ENCODE measurements at regions not wholly inside any gene's neighbourhood (a gene's known extent, or its start where the extent isn't known, plus 50 kb on each side); places are given as distances from the start of the nearest gene placed in this dataset.

DNA sequence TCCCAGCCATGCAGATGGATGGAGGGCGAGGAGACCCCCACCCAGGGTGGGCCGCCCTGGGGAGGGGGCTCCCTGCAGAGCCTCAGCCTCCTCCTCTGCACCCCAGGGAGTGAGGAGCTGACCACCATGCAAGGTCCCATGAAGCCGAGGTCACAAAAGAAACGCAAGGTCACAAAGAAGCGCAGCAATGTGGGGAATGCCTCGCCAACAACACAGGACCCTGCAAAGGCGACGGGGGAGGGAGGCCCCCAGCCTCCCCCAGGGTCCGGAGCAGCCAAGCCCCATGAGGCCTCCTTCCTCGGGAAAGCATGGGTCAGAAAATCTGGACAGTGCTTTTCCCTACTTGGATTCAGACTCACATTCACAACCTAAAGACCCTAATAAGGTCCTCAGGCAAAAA, 191.5 kb downstream of the BRD1 start:
- no peak for DNase-seq (ENCODE audit: low read depth in 1 of 2, low spot score in 1 of 2)
- in situ Hi-C loops (cut with HindIII; ENCODE audit: low pct_unique_long_range_greater_than_20kb, low sequenced_read_pairs) = no loop called here
- TF ChIP-seq JUND (IDR thresholded peaks at IDR 0.05; ENCODE audit: low read depth) = no peak

DNA sequence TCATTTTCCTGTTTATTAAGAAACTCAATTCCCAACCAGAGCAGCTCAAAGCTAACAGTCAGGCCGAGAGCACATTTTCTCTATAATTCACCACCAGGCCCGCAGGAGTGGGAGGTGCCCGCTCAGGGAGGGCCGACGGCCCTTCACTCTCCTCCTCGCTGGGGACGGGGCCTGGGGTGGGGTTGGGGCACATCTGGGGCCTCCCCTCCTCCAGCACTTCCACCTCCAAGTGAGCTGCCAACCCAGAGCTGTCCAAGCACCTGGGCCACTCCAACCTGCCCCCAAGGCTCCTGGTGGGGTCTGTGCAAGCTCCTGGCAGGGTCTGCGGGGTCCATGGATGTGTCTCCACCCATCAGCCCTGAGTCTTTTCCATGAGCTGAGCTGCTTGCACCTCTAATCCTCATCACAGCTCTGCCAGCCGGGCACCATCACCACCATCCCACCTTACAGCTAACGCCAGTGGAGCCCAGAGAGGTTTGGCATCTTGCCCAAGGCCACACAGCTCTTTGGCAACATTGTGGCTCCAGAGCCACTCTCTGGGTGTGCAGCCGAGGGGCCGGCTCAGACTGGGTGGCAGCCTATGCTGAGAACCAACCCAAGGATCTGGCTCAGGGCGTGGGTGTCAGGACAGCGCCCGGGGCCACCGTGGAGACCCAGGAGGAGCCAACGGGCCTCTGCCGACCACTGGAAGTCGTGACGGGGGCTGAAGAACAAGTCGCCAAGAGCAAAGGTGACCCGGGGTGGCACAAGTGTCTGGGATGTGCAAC, 193.5 kb downstream of the BRD1 start:
- TF ChIP-seq JUND (IDR thresholded peaks at IDR 0.05; ENCODE audit: low read depth) = no peak
- in situ Hi-C loops (cut with HindIII; ENCODE audit: low pct_unique_long_range_greater_than_20kb, low sequenced_read_pairs) = no loop called here

DNA sequence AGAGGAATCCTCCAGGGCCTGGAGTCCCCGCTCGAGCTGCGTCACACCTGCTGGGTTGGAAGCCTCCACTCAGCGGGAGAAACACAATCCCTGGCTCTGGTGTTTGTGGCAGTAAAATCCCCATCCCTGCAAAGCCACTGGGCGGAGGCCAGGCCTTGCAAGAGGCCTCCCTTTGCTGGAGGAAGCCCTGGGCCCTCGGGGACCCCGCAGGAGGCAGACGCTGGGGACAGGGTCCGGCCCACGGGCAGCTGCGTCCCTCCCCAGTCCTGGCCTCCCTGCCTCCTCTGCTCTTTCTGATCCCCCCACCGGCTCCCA, 194.7 kb downstream of the BRD1 start:
- TF ChIP-seq JUND (IDR thresholded peaks at IDR 0.05; ENCODE audit: low read depth) = no peak
- in situ Hi-C loops (cut with HindIII; ENCODE audit: low pct_unique_long_range_greater_than_20kb, low sequenced_read_pairs) = no loop called here
- no peak for DNase-seq (ENCODE audit: low read depth in 1 of 2, low spot score in 1 of 2)

More for the DNA sequence above, 193.5 kb downstream of the BRD1 start:
- no peak for DNase-seq (ENCODE audit: low read depth in 1 of 2, low spot score in 1 of 2)

DNA sequence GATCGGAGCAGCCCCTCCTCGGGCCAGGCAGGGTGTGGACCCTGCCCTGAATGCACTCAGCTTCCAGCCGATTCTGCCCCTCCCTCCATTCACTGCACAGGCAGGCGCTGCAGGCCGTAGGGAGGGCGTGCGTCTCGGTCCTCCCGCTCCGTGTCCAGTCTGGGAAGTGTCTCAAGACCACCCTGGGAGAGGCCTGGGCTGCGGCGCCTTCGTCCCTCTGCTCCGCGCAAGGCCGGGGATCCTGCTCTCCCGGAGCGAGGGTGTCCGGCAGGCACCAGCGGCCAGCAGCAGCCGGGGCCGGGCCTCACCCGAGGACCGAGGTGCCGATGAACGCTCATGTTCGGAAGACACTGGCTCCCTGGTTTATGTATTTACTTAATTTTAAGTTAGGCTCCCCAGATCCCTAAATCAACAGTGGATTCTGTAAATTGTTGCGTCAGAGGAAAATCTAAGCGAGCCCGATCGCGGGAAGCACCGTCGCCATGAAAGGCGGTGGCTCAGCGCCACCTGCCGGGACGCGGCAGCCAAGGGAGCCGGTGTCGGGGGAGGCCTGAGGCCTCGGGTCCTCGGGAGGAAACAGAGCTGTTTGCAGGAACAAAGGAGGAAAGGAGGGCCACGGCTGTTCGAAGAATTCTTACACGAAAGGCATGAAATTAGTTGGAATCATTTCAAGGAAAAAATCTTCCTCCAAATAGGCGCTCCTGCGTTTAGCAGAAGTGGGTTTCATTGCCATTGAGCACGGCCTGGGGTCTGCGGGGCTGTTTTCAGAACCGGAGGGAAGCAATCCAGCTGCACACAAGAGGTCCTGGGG, 195.3 kb downstream of the BRD1 start:
- in situ Hi-C loops (cut with HindIII; ENCODE audit: low pct_unique_long_range_greater_than_20kb, low sequenced_read_pairs) = no loop called here
- peak; percentile 61 to 78 for DNase-seq (ENCODE audit: low read depth in 1 of 2, low spot score in 1 of 2)
- TF ChIP-seq JUND (IDR thresholded peaks at IDR 0.05; ENCODE audit: low read depth) = no peak

DNA sequence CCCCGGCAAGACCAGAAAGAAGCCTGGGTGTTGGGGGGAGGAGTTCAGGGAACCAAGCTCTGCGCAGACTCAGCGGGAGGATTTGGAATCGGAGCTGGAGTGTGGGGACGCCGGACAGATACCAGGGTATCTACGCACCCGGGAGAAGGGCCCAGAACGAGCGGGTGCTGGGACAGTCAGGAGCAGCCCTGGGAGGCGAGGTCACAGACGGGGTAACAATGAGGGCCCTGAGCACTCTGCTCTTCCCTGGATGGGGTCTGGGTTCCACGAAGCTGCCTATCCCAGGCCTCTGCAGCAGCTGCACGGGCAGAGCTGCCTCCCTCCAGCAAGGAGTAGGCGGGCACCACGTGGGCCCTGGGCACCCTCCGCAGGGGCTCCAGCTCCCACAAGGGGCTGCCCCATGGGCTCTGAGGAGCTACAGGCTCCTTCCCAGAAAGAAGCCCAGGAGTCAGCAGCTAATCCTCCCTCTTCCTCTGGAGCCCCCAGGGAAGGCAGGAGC, 197.2 kb downstream of the BRD1 start:
- in situ Hi-C loops (cut with HindIII; ENCODE audit: low pct_unique_long_range_greater_than_20kb, low sequenced_read_pairs) = no loop called here
- TF ChIP-seq JUND (IDR thresholded peaks at IDR 0.05; ENCODE audit: low read depth) = no peak
- no peak for DNase-seq (ENCODE audit: low read depth in 1 of 2, low spot score in 1 of 2)

DNA sequence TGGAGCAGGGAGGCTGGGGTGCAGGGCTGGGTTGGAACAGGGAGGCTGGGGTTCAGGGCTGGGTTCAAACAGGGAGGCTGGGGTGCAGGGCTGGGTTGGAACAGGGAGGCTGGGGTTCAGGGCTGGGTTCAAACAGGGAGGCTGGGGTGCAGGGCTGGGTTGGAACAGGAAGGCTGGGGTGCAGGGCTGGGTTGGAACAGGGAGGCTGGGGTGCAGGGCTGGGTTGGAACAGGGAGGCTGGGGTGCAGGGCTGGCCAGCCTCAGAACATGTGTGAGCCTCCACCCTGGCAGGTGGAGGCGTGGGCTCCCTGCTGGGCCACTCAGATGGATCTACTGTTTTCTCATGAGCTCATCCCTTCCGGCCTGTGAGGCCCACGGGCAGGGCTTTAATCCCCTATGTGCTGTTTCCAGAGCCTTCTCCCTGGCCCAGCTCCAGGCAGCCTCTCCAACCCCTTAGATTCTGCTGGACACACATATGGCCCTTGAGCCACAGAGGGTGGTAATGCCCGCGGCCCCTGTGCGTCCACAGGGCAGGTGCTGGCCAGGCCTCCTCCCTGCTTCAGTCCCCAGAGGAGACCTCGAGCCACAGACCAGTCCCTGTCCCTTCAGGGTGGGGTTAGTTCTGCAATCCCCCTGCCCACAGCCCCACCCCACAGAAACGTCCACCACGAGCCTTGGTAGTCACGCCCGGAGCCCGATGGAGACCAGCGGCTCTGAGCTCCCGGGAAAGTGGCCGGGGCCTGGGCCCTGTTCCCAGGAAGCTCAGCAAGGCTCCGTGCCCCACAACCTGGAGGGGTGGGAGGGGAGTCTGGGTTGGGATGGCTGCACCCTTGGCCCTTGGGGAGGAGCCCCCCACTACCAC, 197.9 kb downstream of the BRD1 start:
- in situ Hi-C loops (cut with HindIII; ENCODE audit: low pct_unique_long_range_greater_than_20kb, low sequenced_read_pairs) = no loop called here
- no peak for DNase-seq (ENCODE audit: low read depth in 1 of 2, low spot score in 1 of 2)

DNA sequence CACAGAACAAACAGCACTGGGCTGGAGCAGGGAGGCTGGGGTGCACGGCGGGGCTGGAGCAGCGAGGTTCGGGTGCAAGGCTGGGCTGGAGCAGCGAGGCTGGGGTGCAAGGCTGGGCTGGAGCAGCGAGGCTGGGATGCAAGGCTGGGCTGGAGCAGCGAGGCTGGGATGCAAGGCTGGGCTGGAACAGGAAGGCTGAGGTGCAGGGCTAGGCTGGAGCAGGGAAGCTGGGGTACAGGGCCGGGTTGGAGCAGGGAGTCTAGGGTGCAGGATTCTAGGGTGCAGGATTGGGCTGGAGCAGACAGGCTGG, 198.5 kb downstream of the BRD1 start:
- in situ Hi-C loops (cut with HindIII; ENCODE audit: low pct_unique_long_range_greater_than_20kb, low sequenced_read_pairs) = no loop called here
- DNase-seq (ENCODE audit: low read depth in 1 of 2, low spot score in 1 of 2) = no peak

More for the DNA sequence above, 197.9 kb downstream of the BRD1 start:
- no peak for TF ChIP-seq JUND (IDR thresholded peaks at IDR 0.05; ENCODE audit: low read depth)

DNA sequence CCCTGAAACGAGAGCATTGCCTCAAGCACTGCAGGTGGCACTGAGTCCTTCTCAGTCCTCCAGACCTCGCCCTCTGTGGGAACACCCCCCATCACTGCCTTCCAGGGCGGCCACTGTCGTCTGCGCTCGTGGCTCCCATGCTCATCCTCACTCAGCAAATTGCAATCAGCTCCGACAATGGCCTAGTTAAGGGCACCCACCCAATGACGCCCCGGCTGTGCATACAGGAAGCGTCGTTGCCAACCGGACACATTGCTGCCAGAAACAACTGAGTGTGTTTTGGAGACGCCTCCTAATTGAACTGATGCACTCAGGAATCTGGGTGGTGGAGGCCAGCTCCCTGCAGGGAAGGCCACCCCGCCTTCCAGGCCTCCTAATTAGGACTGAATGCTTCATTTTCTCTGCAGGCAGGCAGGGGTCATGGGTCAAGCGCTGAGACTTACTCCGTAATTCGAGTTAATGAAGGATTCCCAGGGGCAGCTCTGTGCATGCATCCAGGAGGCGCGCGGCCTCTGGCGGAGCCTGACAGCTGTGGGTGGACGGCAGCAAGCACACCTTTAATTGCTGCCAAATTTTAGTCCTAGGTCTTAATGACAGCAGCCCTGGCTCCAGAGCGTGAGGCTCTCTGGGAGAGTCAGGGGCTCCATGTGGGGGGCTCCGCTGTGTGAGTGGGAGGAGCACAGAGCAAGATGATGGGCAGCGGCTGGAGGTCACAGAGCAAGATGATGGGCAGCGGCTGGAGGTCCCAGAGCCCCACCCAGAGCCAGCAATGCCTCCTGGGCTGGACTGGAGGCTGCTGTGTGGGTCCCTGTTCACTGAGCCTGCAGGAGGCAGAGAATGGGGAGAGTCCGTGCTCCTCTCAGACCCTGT, 199.0 kb downstream of the BRD1 start:
- TF ChIP-seq JUND (IDR thresholded peaks at IDR 0.05; ENCODE audit: low read depth) = no peak
- no peak for DNase-seq (ENCODE audit: low read depth in 1 of 2, low spot score in 1 of 2)
- in situ Hi-C loops (cut with HindIII; ENCODE audit: low pct_unique_long_range_greater_than_20kb, low sequenced_read_pairs) = no loop called here

More for the DNA sequence above, 198.5 kb downstream of the BRD1 start:
- no peak for TF ChIP-seq JUND (IDR thresholded peaks at IDR 0.05; ENCODE audit: low read depth)

DNA sequence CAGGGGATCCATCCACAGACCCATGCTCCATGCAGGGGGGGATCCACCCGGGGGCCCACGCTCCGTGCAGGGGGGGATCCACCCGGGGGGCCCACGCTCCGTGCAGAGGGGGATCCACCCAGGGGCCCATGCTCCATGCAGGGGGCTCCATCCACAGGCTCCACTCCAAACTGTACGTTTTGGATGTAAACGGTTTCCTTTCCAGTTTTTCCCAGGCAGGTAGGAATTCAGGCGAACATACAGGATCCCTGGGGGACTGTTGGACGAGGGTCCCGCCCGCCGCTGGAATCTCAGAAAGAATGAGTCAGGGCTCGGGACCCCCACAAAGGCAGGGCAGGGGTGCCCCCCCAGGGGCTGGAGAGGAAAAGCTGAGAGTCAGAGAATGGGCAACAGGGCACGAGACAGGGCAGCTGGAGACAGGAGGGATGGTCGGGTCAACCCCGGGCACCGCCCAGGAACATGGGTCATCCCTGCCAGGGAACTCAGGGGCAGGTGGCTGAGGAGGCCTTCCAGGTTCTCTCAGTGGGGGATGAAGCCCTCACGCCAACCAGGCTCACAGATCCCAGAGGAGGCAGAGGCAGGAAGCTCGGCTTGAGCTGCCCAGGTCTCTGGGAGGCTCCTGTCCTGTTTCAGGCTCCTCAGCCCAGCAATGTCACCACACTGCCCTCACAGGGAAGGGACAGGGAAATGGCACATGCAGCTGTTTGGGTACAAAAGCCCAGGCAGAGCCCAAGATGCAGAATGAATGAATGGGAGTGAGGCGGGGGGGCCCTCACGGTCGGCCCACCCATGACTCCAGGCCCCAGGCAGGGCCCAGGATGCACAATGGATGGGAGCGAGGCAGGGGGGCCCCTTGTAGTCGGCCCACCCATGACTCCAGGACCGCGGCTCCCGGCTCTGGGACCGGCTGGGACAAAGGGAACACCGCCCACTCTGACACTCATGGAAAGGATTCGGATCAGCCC, 200.2 kb downstream of the BRD1 start:
- TF ChIP-seq JUND (IDR thresholded peaks at IDR 0.05; ENCODE audit: low read depth) = no peak
- peak; percentile 44 to 58 for DNase-seq (ENCODE audit: low read depth in 1 of 2, low spot score in 1 of 2)
- in situ Hi-C loops (cut with HindIII; ENCODE audit: low pct_unique_long_range_greater_than_20kb, low sequenced_read_pairs) = no loop called here

DNA sequence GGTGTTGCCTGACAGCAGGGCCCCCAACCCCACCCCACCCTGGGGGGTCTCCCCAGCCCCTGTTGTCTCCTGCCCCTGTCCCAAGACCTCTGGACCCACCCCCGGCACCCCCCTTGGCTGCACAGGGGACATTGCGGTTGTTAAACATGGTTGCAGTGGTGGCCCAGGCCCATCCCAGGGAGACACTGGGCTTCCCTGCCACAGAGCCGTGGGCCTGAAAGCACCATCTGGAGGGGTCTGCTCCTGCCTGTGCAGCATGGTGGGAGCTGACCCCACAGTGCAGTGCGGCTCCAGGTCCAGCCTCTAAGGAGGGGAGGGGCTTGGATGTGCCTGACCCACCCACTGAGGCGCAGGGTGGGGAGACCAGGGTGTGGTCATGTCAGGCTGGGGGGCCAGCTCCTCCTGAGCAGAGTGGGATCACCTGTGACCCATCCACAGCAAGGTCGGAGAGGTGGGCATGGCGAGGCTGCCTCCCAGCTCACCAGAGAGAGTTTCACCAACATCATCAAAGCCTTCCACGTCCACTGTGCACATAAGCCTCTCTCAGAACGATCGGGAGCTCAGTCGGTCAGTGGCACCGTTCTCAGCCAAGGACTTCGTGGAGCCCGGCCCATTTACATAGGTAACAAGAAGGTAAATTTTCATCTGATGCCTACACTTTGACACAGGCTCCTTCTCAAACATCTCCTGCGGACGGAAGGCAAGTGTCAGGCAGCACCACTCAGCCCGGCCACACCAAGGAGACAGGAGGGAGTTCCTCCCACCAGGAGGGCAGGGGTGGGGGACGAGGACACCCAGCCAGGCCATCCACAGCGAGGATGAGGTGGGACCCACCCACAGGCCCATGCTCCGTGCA, 201.1 kb downstream of the BRD1 start:
- DNase-seq (ENCODE audit: low read depth in 1 of 2, low spot score in 1 of 2) = no peak
- in situ Hi-C loops (cut with HindIII; ENCODE audit: low pct_unique_long_range_greater_than_20kb, low sequenced_read_pairs) = no loop called here
- TF ChIP-seq JUND (IDR thresholded peaks at IDR 0.05; ENCODE audit: low read depth) = no peak
